Suppressor macrophage (primary cell): ENCODE measurements at regions not wholly inside any gene's neighbourhood (a gene's known extent, or its start where the extent isn't known, plus 50 kb on each side); places are given as distances from the start of the nearest gene placed in this dataset.

Experiments used
- DNase-seq, 4 experiments: peaks; one replicate each; pipeline ENCODE4 v3.0.0-alpha.2; 2020 to 2022

GRCh38 chr9:78808048-78808447 is 511.1 kb downstream of the PSAT1 start:
- DNase-seq = no peak

DNA sequence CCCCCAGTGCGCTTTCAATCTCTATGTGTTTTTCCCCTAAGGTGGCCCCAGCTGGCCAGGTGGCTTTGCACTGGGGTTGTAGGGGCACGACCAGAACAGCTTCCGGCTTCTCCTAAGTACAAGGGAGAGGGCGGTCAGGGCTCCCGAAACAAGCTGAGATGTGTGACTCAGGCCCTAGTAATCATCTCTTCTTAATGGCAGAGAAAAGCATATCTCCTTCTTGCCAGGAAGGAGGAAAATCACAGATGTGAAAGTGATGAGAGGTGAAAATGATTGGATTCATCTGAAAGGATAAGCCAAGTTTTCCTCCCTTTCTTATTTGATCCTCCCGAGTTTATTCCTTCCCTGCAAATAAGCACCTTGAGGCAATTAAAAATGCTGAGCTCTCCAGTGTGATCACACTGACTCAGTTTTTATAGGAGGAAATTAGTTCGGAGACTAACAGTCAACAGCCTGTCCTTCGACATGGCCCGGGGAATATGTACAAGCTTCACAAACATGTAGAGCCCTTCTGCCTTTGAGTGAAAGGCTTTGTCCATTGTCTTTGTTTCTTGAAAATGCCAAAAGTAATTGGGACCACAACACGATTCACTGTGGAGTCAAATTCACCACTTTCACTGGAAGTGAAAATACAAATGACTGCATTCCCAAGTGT is 514.8 kb downstream of the PSAT1 start:
- DNase-seq = no peak

DNA sequence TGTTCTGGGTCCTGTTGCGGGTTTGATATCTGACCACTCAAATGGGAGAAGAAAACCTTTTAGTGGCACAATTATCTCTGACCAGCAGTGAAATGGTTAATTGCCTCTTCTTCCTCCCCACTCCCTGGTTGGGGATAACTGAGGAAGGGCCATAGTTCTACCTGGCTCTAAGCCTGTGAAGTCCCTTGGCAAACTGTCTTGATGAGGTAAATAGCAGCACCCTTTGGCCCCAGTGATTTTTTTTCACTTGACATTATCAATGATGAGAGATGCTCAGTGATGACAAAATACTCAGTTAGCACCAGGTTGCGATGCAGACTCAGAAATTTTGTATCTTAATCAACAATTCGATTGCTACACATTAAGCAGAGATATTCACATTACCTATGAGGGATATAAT is 515.7 kb downstream of the PSAT1 start:
- DNase-seq = no peak

- DNase-seq = no peak
Observed at GRCh38 chr9:78813602-78814180, 516.8 kb downstream of the PSAT1 start.

- peak; percentile 27 to 69 (median 44) for DNase-seq
Observed at GRCh38 chr9:78821126-78821822, 524.3 kb downstream of the PSAT1 start.

- no peak for DNase-seq
Observed at GRCh38 chr9:78826527-78826926, 529.6 kb downstream of the PSAT1 start.

DNA sequence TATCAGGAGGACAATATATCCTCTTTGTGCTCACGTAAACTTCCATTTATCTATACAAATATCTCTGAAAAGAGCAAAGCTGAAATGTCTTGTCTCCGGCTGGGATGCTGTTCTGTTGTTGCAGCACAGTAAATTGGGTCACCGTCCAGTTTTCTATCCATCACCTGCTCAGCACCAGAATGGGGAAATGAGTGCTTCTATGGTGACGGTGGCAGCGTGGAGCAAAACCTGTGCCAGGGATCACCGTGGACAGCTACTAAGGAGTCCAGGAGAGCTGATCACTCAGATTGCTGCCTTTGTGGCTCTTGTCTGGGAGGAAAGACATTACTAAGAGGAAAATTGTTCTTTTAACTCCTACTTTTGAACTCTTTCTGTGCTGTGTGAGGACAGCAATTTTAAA is 531.6 kb downstream of the PSAT1 start:
- DNase-seq = no peak

- DNase-seq = no peak
Observed at GRCh38 chr9:78830301-78830700, 533.4 kb downstream of the PSAT1 start.

- no peak for DNase-seq
Observed at GRCh38 chr9:78831726-78832125, 534.8 kb downstream of the PSAT1 start.

DNA sequence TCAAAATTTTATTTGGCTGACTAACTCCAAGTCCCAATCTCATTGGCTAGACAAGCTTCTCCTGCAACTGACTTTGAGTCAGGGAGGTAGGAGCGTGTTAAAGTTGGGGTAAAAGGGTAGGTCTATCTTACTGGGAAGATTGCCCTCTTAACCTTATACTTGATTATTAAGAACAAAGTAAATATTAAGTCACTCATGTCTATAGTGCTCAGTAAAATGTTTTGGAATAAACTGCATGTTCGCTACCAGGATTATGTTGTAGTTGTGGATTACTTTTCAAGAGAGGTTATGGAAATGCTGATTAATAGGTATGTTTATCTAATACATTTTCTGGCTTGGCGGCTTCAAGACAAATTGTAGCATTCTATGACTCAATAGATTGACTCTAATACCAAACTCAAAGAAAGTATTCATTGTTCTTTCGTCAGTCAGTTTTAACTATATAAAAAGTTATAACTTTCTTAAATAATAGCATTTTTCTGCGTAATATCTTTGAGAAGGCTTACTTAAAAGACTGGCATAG is 539.1 kb downstream of the PSAT1 start:
- DNase-seq = no peak

DNA sequence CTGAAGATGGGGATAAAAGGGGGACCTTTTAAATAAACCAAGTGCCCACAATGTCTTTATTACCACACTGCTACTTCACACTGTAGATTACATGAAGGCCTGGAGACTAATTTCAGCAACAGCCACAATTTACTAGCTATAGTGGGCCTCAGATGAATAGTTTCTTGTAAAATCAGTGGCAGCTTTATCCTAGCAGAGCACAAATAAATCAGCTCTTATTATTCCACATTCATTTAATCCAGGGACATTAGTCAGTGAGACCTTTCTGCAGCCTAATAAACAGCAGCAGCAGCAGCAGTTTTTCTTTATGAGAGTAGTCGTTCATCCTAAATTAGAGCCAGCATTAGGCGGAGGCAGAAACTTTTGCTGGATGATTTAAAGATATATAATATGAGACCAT is 542.3 kb downstream of the PSAT1 start:
- no peak for DNase-seq

DNA sequence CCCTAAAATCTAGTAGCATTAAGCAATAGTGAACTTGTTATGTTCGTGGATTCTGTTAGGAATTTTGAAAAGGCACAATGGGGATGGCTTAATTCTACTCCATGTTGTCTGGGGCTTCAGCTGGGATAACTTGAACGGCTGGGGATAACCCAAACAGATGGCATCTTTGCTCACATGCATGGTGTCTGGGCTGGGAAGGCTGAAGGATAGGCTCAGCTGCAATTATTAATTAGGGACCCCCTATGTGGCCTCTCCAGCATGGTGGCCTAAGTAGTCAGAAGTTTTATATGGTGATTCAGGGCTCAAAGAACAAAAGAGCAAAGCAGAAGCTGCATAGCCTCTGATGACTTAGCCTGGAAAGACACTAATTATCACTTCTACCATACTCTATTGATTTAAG is 551.1 kb downstream of the PSAT1 start:
- DNase-seq = no peak

GRCh38 chr9:78856144-78856543 is 559.2 kb downstream of the PSAT1 start:
- no peak for DNase-seq

- DNase-seq = no peak
Observed at GRCh38 chr9:78856781-78857180, 559.9 kb downstream of the PSAT1 start.

- DNase-seq = no peak
Observed at GRCh38 chr9:78857373-78858225, 560.7 kb downstream of the PSAT1 start.

DNA sequence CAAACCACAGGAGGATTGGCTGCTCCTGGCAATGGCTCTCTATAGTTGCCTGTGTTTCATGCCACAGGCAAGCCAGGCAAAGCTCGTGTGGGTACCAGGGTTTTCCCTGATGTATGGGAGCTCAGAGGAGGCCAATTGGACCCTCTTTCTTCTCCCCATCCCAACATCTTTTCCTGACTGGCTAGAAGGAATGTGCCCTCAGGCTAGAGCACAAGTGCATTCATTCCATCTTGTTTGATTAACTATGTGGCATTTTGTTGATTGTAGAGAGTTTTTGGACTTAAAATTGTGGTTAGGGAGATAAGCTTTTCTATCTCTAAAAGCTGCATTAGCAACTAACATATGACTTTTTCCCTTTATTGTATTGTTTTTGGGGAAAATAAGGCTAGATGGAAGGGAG is 561.3 kb downstream of the PSAT1 start:
- no peak for DNase-seq

- peak; percentile 6 to 39 (median 18) for DNase-seq
Observed at GRCh38 chr9:78860801-78861475, 564.0 kb downstream of the PSAT1 start.

DNA sequence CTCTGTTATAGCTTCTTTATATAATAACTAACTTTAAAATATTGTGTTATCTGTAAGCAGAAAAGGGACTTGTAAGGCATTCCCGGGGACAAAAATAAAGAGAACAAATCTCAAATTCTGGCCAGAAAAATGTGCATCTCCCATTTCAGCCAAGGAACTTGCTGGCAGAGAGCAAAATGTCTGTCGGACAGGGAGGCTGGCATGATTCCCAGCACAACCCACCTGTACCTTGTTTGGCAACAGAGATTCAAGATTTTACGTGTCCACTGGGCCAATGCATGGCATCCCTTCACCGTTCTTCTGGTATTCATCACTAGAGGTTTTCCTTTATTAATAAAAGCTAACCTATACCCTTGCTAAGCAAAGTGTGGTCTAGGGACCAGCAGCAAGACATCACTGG is 566.6 kb downstream of the PSAT1 start:
- no peak for DNase-seq

GRCh38 chr9:78865737-78866136 is 568.8 kb downstream of the PSAT1 start:
- DNase-seq = no peak

DNA sequence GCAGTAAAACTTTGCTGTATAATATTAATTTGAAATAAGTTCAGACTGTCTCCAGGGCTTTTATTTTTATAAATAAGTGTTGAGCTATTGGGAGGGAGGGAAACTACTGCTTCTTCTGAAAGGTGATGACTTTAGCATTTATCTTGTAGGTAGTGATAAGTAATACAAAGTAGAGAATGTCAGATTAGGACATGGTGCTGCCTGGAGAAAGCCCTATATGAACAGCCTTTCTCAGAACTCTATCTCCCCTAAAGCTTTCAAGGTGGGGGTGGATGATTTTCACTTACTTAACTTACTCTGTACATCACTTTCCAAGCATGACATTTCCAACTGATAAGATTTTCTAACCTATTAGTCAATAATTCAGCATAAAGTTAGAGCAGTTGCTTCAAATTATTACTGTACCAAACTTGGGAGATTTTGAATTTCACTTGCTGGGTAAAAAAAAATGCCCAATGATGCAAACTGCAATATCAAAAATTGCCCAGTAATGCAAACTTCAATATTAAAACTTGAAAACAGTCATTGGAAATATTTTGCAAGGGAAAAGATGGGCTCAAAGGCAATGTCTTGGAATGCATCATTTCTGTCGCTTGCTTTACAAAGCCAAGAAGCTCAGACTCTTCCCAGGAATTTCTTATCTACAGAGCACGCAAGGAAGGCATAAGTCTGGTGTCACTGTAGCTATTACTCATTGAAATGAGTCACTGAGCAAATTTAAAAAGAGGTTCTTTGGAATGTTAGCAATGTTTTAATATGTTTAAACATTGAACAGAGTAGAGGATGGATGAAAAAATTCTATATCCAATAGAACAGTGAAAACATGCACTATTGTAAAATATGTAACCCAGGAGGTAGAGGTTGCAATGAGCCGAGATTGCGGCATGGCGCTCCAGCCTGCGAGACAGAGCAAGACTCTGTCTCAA is 569.5 kb downstream of the PSAT1 start:
- no peak for DNase-seq

DNA sequence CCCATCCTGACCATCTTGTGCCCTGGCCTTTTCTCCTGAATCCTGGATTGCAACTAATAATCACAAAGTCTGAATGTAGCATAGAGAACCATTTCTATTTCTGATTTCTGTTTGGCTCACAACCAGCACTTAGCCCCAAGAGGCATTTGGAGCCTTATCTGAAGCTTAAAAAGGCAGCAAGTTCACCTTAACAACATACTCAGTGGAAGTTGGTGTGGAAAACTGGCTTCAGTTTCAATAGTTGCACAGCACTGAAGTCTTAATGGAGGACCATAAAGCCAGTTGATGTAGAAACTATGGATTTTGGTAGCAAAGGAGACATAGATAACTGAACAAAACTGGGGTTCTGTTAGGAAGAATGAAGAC is 574.1 kb downstream of the PSAT1 start:
- no peak for DNase-seq
